ENCODE measurements at regions not wholly inside any gene's neighbourhood (a gene's known extent, or its start where the extent isn't known, plus 50 kb on each side); places are given as distances from the start of the nearest gene placed in this dataset.

GRCh38 chr4:136301749-136302495 is 1230.4 kb downstream of the PCDH18 start:
- DNase-seq (ENCODE audit: low spot score) = no peak

DNA sequence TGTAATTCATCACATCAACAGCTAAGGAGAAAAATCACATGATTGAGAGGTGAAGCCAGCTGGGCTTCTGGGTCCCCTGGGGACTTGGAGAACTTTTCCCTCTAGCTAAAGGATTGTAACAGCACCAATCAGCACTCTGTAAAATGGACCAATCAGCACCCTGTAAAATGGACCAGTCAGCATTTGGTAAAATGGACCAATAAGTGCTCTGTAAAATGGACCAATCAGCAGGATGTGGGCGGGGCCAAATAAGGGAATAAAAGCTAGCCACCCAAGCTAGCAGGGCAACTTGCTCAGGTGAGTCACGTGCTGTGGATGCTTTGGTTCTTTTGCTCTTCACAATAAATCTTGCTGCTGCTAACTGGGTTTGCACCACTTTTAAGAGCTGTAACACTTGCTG is 1248.3 kb downstream of the PCDH18 start:
- no peak for DNase-seq (ENCODE audit: low spot score)

DNA sequence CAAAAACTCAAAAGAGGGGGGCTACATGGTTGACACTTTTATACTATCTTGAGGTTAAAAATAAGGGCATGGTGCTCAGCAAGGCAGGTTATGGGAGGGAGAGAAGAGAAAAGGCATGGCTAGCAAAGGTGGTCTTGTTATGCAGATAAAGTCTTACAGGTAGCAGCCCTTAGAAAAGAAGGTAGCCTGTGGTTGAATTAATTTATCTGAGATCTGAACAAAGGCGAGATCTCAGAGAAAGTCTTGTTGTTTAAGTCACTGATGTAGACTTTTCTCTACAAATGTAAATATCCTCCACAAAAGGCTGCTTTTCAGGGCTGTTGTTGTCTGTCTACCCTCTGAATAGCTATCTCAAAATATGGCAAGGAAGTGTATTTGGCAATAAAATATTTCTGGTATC is 1250.4 kb downstream of the PCDH18 start:
- DNase-seq (ENCODE audit: low spot score) = no peak

DNA sequence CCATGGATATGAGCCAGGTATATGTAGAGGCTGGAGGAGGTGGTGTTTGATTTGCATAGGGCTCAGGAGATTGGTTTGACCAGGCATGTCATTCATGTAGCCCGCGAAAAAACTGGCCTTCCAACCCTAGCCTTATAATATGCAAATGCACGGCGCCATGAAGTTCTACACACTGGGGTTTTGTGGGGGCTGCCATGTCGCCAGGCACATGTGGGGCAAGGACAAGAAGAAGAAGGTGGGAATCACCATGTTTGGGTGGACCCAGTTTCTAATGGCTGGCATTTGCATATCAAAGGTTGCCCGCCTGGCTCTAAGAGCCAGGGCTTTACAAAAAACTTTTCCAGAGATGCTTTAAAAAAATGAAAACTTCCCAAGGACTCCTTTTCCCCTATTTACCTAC is 1251.0 kb downstream of the PCDH18 start:
- DNase-seq (ENCODE audit: low spot score) = no peak

- no peak for DNase-seq (ENCODE audit: low spot score)
Observed at GRCh38 chr4:136277741-136278140, 1254.6 kb downstream of the PCDH18 start.

- no peak for DNase-seq (ENCODE audit: low spot score)
Observed at GRCh38 chr4:136246876-136247275, 1285.4 kb downstream of the PCDH18 start.

DNA sequence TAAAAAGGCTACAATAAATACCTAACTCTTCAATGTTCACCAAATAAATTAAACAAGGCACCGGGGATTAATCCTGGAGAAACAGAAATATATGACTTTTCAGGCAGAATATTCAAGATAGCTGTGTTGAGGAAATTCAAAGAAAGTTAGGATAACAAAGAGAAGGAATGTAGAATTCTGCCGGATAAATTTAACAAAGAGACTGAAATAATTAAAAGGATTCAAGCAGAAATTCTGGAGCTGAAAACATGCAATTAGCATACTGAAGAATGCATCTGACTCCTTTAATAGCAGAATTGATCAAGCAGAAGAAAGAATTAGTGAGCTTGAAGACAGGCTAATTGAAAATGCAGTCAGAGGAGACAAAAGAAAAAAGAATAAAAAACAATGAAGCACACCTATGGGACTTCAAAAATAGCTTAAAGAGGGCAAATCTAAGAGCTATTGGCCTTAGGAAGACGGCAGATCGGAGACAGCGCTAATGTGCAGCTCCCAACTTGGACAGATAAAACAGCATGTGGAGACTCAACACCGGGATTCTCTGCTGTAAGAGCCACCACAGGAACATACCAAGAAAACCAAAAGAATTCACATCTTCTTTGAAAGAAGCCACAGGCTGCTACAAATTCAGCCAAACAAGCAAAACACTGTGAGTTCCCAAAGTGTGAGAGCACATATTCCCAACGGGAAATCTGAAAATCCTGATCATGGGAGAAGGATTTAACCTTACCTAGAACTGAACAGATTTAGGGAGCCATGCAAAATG is 1290.9 kb downstream of the PCDH18 start:
- no peak for DNase-seq (ENCODE audit: low spot score)

DNA sequence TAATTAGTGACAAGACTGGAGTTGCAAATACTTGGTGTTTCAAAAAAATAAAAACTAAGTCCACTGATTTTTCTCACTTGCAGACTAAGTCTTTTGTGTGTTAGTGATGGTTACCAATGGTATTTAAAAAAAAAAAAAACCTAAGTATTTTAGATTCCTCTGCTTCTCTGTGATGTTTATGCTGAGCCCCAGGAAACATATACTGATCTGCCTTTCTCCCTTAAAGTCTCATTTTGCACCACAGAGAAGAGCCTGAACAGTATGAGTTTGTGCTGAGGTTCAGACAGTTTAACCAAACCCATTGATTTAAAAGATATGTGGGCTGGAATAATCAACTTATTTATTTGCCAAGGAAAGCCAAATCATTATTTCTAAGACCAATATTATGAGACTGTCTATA is 1305.0 kb downstream of the PCDH18 start:
- DNase-seq (ENCODE audit: low spot score) = no peak

GRCh38 chr4:136219592-136220125 is 1312.6 kb downstream of the PCDH18 start:
- no peak for DNase-seq (ENCODE audit: low spot score)

DNA sequence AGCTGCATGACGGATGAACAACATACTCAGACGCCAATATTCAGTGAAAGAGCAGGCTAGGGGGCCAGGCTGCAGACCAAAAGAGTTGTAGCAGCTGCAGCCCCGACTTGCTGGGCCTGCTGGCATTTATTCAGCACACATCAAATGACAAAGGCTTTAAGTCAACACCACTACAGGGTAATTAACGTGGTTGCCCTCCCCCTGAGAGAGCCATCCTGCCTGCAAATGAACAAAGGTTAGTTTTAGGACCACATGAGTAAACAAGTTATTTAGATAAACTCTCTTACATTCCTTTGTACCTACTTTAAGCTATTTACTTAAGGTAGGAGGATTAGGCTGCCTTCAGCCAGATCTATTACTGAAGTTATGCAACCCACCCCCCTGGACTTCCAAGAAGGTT is 1329.1 kb downstream of the PCDH18 start:
- DNase-seq (ENCODE audit: low spot score) = no peak

DNA sequence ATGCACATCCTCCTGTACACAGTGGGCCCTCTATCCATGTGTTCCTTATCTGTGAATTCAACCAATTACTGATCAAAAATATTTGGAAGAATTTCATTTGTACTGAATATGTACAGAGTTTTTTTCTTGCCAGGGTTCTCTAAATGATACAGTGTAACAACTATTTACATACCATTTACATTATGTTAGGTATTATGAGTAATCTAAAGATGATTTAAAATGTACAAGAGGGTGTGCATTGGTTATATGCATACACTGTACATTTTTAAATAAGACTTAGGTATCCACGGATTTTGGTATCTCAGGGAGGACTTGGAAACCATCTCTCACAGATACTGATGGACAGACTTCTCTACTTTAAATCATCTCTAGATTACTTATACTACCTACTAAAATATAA is 1333.9 kb downstream of the PCDH18 start:
- DNase-seq (ENCODE audit: low spot score) = no peak

DNA sequence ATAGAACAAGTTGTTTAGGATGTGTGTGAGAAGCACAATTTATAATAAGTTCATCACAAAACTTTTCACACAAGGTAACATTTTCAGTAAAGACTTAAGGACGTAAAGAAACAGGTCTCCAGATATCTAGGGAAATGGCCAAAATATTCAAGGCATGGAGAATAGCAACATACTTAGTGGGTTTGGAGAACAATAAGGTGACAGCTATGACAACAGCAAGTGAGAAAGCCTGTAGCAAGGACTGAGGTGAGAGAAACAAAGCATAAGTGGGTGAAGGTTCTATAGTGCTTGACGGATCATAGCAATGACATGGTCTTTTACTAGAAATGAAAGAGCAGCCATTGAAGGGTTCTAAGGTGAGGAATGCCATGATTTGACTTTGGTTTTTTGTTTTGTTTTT is 1337.3 kb downstream of the PCDH18 start:
- no peak for DNase-seq (ENCODE audit: low spot score)

- no peak for DNase-seq (ENCODE audit: low spot score)
Observed at GRCh38 chr4:136186650-136187049, 1345.6 kb downstream of the PCDH18 start.

DNA sequence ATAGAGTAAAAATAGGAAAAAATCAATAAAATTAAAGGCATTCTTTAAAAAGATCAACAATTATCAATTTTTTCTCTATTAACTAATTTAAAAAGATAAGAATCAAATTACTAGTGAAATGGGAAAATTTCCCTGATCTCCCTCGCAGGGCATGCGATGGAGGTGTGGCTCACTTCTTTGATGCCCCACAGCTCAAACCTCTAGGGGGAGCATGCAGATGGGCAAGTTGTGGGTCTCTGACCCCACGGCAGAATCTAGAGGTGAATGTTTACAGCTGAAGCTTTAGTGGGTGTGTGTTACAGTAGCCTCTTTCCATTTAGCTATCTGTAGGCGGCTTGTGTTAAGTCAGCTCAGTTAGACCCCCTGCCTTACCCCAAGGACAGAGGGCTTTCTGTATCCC is 1348.8 kb downstream of the PCDH18 start:
- no peak for DNase-seq (ENCODE audit: low spot score)

GRCh38 chr4:136156947-136157346 is 1375.3 kb downstream of the PCDH18 start:
- DNase-seq (ENCODE audit: low spot score) = no peak

DNA sequence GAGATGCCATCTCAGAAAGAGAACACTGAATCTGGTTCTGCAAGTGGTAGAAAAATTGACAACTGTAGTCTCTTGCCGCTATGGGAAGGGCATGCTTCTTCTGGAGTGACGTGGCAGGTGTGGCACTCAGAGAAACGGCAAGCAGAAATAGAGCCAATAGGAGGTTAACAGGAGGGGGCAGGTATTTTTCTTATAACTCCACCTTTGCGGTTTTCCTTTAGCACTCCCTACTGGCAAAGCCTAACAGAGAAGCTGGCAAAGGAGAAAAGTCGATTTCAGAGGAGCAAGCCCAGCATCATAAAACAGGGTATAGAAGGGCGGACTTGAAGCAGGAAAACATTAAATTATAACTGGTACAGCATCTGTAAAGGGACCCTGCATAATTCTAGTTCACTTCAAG is 1382.2 kb downstream of the PCDH18 start:
- DNase-seq (ENCODE audit: low spot score) = no peak

- DNase-seq (ENCODE audit: low spot score) = no peak
Observed at GRCh38 chr4:136136601-136137000, 1395.7 kb downstream of the PCDH18 start.

GRCh38 chr4:136124251-136124745 is 1408.0 kb downstream of the PCDH18 start:
- DNase-seq (ENCODE audit: low spot score) = no peak

GRCh38 chr4:136121426-136121825 is 1410.9 kb downstream of the PCDH18 start:
- no peak for DNase-seq (ENCODE audit: low spot score)

DNA sequence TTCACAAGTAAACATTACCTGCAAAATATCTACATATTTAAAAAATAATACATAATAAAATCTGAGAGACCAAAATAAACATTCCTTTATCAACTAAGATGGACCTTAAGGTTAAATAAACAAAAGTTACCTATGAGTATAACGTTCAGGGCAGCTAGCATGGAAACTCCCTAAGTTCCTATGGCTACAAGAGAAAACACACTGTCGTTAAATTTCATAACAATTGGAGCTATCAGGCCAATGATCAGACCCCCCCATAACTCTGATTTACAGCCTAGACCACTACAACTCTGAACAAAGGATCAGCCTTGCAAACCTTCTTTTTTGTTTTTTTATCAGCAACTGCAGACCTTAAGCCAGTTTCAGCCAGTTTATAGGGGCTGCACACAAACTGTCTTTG is 1418.4 kb downstream of the PCDH18 start:
- DNase-seq (ENCODE audit: low spot score) = no peak

DNA sequence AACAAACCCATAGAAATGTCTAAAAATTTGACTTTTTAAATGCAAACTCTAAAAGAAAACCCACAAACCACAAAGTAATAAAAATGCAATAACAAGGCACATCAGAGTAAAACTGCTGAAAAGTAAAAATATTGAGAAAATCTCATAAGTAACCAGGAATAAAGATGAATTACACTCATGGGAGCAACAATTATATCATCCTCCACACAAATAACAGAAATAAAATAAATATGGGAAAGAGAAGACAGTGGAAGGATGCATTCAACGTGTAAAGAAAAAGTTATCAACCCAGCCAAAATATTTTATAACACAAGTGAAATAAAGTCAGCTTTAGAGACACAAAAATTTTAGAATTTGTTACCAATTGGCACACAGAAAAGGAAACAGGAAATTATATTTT is 1420.2 kb downstream of the PCDH18 start:
- DNase-seq (ENCODE audit: low spot score) = no peak

GRCh38 chr4:136106753-136107152 is 1425.5 kb downstream of the PCDH18 start:
- DNase-seq (ENCODE audit: low spot score) = no peak

DNA sequence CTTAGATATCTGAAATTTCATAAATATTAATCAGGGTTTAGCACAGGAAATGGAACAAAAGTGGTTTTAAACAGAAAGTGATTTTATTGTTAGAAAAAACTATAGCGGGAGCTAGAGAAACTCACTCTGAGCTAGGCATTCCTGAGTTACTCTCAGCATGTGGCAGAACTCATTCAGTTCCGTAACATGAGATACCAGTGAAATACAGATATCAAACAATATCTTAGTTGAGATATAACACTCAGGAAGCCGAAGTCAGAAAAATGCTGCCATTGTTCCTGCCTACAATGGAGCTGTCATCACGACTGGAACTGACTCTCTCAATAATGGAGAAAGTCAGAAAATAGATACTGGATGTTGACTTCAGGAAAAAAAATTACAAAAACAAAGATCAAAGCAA is 1428.7 kb downstream of the PCDH18 start:
- DNase-seq (ENCODE audit: low spot score) = no peak

All from AG08395 (cell line).